B cell (primary cell): ENCODE measurements at regions not wholly inside any gene's neighbourhood (a gene's known extent, or its start where the extent isn't known, plus 50 kb on each side); places are given as distances from the start of the nearest gene placed in this dataset.
A peak's percentile ranks its signal among the peaks of the same experiment; 100 is the strongest.

Experiments
- EZH2 ChIP-seq: IDR thresholded peaks from 2 replicates; pipeline ENCODE4 v1.6.1; 2012; ENCODE audit warnings: borderline replicate concordance, low read depth, mild to moderate bottlenecking, moderate library complexity, low read length; ENCODE audit not compliant: insufficient read depth, poor library complexity, severe bottlenecking
- TF ChIP-seq, protein P1 (sequence below): fragments of 200-600 bp; IDR thresholded peaks from one replicate; pipeline ENCODE4 v1.8.0; 2022; ENCODE audit warnings: antibody characterized with exemption, mild to moderate bottlenecking

DNA sequence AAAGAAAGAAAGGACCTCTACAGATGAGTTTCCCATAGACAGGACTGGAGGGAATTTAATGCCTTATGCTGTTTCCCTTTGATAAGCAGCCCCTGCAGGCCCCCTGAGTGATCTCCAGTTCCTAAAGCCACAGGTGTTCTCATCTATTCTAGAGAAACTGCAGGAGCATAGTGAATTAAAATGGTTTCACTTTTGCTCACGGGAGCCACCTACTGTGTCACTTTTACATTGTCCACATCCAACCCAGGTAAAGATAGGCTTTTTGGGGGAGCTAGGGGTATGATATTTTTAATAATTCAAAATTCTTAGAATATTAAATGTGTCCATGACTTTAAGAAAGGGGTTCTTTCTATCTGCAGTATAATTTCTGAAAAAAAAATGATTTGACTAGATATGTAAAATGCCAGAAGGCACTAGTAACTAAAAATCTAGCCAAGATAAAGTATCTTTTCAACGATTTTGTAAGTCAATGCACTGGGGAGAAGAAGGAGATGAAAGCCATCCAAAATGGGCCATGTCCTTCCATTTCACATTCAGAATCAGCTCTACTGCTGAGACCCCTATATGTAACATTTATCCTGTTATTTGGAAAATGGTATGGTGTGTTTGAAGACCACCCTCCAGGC, 267.3 kb upstream of the DUSP10 start:
- TF ChIP-seq, protein P1, sequence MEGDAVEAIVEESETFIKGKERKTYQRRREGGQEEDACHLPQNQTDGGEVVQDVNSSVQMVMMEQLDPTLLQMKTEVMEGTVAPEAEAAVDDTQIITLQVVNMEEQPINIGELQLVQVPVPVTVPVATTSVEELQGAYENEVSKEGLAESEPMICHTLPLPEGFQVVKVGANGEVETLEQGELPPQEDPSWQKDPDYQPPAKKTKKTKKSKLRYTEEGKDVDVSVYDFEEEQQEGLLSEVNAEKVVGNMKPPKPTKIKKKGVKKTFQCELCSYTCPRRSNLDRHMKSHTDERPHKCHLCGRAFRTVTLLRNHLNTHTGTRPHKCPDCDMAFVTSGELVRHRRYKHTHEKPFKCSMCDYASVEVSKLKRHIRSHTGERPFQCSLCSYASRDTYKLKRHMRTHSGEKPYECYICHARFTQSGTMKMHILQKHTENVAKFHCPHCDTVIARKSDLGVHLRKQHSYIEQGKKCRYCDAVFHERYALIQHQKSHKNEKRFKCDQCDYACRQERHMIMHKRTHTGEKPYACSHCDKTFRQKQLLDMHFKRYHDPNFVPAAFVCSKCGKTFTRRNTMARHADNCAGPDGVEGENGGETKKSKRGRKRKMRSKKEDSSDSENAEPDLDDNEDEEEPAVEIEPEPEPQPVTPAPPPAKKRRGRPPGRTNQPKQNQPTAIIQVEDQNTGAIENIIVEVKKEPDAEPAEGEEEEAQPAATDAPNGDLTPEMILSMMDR: peak; percentile 70
- no peak for TF ChIP-seq EZH2
